Nucleus accumbens (tissue), 56 donors: ENCODE measurements at regions not wholly inside any gene's neighbourhood (a gene's known extent, or its start where the extent isn't known, plus 50 kb on each side); places are given as distances from the start of the nearest gene placed in this dataset.

Source experiments
- DNase-seq, 56 donors: peaks; one replicate each; lab custom pipeline; 2025; lab: John Stamatoyannopoulos, UW

DNA sequence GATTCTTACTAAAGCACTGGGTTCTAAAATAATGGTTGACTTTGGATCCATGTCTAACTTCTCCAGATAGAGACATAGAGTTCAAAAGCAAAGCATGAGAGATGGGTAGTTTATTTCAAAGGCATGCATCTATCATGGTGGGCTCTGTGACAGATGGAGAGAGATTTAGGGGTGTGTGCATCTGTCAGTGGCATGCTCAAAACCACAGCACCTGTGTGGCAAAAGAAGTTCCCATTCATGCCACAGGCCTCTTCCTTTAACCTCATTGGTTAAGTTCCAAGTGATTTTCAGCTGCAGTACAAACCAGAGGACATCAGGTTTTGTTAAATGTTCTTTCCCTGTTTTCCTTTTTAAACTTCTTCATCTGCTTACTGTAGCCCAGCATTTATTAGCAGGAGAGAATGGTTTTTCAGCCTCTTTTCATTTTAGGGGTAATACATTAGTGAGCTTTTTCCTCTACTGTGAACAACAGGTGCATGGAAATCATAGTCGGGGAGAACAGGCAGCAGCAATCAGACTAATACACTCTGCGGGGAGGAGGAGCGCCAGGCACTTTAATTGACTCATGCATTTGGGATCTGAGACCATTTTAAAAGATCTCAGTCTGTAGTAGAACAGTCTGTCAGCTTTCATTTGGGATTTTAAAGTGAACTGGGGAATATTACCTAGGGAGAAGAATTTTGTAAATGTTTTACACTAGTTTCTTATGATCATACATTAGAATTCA lies 52.4 kb upstream of the UPP2 start:
- DNase-seq: no peak

DNA sequence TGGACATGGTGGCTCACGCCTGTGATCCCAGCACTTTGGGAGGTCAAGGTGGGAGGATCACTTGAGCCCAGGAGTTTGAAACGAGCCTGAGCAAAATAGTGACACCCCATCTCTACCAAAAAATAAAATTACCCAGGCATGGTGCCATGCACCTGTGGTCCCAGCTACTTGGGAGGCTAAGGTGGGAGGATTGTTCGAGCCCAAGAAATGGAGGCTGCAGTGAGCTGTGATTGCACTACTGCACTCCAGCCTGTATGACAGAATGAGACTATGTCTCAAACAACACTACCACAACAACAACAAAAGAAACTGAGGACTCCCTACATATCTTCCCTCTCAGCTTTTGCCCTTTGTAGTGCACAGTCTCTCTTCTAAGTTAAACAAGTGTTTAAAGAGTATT lies 53.3 kb upstream of the UPP2 start:
- no peak for DNase-seq

DNA sequence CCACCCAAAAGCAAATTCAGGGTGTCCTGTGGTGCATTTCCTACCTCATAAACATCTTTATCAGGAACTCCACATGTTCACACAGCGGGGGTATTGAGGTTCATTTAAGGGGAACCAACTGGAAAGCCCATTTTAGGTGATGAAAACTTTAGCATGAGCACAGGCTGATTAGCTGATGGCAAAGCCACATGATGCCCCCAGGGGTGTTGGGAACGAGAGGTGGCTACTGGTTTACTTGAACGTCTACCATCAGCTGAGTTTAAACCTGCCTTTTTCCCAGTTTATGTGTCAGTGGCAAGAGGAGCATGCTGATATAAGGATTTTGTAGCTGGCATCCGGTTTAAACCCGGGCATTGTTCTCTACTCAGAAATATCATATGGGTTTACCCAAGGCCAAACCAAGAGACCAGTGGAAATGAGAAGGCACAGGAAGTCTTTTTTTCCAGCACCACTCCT lies 54.5 kb upstream of the UPP2 start:
- DNase-seq: no peak

DNA sequence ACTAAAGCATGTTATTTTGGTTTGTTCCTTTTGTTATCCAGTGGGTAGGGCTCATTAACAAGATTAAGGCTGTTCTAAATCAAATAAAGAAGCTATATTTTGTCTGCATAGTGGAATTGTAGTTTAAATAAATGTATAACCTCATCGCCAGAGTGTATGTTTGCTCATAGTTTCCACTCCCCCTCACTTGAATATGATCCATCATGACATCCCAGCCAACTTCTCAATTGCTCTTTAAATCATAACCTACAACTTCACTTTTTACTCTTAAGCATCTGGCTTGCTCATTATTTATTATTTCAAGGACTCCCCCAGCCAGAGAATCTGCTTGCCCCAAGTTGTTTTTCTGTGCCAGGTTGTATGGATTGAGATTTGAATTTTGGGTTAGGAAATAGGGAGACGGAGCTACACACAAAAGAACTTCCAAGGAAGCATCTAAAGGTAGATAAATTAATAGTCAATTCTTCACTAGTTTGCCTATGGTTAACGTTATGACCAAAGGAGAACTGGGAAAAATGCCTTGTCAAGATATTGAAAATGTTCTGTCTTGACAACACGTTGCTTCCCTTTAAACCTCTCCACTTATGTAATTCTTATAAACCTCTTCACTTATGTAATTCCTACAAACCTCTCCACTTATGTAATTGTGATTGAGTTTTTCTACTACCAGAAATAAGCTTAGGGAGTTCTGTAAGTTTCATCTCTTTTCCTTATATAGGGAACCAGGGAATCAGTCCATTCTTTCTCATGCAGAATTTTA lies 55.4 kb upstream of the UPP2 start:
- DNase-seq: no peak

DNA sequence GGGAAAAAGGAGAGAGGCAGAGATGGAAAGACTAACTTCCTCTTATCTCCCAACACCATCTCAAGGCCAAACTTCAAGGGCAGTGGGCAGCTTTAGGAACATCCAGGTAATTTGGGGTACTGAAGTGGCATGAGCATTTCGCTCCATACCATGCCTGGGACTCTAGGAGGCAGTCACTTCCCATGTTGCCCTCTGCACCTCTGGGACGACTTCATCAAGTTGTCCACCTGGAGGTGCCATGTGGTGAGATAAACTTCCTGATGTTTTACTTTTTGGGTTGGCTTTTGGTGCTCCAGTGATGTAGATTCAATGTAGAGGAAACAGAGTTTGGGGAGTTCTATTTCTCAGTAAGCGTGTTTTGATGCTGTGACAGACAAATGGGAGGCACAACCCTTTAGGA lies 56.3 kb upstream of the UPP2 start:
- no peak for DNase-seq

DNA sequence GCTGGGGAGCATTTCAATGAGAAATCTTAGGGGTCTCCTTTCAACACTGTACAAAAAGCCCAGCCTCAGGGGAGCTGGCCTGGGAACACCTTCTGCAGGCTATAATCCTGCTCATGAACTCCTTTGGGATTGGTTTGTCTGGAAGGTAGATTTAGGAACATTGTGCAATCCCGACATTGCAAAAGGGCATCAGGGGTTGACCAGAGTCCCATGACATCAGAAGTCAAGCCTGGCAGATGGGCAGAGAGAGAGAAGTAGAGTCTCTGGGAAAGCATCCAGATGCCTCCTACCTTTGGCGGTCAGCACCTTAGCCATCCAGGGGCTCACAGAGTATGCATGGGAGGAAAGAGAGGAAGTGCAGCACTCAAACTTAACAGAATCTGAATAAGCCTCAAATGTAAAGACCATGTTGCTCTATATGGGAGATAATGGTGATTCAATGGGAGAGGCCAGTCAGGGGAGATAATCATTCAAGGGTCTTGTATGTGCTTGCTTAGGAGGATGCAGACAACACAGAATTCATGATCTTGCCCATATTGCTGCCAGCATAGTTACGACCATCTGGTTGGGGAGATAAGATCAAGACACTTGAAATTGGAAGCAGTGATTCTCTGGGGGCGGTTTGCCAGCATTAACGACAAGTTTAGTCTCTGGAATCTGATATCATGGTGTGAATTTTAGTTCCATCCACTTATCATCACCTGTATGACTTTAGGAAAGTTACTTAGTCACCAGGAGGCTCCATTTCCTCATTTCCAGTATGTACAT lies 58.3 kb upstream of the UPP2 start:
- DNase-seq: no peak

DNA sequence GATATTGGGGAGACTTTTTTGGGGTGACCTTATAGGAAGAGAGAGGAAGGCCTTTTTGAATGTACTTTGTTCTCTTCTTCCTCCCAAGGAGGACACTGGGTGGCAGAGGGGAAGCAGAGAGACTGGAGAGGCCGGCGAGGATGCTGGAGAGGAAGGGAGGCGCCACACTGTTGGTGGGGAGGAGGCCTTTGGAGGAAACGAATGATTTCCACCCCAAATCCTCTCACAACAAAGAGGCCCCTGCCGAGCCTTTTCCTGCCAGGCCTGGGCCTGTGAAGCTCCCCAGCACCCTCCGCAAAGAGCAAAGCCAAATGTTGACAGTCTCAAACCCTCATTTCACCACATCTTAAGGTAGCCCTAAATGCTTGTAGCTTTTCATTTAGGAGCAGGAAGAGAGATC lies 59.0 kb upstream of the UPP2 start:
- DNase-seq: no peak

DNA sequence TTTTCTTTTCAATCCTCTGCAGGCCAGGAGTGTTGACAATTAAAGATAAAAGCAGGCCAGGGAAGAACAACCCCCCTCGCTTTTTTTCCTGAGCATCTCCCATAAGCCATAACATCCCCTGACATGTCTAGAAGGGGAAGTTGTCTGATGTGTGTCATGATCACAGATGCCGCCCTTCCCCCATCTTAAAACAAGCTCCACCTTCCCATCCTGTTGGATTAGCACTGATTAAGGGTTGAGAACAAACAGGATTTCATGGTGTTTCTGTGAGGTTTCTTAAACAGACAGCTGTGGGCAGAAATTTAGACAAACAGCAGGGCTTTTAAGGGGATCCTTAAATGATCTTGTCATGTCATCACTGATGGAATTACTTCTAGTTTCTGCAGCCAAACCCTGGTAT lies 59.4 kb upstream of the UPP2 start:
- no peak for DNase-seq

DNA sequence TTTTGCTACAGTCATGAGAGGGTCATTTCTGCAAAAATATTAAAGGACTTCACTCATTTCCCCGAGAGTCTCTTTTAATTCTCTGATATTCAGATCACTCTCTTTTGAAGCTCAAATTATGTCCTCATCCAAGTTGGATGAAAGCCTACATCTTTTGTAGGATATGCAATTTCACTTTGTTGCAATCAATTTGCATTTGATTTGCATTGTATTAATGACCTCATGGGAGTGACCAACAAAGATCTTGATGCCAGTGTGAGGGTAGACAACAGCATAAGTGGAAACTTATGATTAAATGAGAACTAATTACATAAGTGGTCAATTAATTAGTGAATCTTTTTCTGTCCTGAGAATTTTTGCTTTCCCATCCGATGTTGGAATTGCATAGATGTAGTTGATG lies 60.3 kb upstream of the UPP2 start:
- DNase-seq: no peak

DNA sequence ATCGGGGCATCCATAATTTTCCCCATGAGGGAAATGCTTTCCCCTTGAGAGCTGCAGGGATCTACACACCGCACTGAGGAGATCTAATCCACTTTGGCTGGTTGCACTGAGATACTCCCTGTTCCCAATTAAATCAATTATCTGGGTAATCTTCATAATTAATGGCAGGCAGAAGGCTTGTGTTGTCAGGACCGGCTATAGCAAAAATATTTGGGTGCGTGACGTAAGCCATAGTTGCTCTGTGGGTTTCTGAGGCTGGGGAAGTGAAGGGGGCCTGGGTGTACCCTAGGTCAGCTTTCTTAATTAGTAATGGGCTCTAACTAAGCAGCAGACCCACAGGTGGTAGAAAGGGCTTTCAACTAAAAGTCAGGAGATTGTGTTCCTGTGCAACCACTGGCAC lies 62.8 kb upstream of the UPP2 start:
- no peak for DNase-seq

DNA sequence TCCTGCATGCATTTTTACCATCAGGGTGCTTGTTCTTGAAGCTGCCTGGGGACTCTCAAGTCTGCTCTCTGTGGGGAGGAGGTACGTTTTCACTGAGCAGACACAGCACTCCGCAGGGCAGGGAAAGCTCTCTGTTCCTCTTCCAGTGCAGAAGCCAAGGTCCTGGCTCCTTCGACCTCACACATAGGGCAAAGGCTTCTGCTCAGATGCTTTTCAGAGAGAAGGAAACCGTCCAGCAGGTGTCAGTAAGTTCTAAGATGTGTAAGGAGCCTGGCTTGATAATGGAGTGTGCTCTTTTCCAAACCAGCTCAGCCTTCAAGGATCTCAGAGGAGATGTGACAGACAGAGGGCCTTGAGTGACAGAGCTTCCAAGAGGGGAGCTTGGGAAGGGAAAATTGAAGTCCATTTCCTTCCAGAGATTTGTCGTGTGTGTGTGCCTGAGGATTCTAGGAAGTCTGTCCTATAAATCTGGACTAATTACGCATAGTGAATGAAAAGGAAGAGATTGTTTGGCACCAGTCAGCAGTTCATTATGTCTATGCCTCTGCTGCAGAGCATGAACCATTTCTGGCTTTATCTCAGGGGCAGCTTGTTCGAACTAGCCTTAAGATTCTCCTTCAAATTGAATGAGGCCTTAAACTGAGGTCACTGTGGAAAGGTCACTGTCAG lies 67.3 kb upstream of the UPP2 start:
- peak in 10 of 56 donors; percentile 2 to 37 (median 14) for DNase-seq

DNA sequence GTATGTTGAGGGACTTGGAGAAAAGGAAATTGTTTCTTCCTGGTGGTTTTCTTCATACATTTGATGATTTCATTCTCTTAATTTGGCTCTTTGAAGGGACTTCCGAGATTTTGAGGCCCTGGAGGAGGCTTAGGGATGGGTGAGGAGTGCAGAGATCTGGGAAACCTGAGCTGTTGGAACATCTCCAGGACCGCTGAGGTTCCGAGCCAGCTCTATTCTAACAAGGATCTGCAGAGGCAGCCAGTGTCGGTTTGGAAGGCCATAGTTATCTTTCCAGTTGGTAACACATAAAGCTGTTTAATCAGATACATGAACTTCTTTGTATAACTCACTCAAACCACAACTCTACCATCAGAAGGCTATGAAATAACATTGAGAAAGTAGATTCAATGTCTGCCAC lies 70.3 kb upstream of the UPP2 start:
- no peak for DNase-seq

DNA sequence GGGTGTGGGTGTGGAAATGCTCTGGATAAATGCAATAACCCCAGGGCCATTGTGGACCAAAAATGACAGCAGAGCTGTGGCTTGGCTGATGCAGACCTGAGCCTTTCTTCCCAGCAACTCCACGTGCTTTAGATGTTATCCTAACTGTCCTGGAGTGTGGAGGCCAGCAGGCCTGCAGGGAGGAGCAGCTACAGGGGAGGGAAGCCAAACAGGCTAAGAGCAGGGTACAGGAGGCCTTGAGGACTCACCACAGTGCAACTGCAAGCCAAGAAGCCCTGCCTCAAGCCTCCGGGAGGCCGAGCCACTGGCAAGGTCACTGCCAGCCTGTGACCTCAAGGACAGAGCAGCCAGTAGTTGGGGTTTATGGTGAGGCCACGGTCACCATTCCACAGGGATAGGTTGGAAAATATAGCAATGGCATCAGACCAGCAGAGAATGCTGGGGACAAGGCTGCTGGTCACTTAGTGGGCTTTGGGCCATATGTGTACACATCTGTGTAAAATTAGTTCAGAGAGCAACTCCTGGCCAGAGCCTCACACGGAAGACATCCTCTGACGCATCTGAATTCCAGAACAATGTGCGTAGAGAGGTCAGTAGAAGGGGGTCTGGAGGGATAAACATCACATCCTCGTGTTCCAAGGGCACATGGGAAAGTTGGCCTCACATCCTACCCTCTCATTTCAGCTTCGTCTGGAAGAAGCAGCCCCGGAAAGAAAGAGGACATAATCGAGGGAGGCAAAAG lies 76.2 kb upstream of the UPP2 start:
- no peak for DNase-seq

DNA sequence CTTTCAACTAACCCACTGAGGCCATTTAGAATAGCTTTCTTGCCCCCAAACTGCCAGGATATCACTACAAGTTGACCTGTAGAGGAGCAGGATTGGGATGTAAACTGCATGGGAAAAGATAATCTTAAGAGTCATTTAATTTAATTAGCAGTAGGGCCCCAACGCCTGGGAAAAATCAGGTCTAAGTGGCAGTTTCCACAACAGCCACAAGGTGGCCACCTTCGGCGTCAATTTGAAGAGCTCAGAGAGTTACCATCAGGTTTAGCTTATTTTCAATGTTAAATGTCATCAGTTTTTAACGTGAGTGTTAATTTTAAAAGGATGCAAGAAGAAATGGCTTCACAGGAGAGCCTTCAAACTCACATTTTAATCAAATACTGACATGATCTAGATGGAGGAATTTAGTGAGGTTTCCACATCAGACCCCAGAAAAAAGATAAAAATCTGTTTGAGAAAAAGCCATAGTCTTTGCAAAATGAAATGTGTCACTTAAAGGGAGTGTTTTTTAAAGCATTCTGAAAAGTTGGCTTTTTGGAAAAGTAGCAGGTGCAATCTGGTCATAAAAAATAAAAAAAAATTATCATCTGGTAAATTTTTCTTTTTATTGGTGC lies 77.3 kb upstream of the UPP2 start:
- peak in 25 of 56 donors; percentile 4 to 68 (median 25) for DNase-seq

DNA sequence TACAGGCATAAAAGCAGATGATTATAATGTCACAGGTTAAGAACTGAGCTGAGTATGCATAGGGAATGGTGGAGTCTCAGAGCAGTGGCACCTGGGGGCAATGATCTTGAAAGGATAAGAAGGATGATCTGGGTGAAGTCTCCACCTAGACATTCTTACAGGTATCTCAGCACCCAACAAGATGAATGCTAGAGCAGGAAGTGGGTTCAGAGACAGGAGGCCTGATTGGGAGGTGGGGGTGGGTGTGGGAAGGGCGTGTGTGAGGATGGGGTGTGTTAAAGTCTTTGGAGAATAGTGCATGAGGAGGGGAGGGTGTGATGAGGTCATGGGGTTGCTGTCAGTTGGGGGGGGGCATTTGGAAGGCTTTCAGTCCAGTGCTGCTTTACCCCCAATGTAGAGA lies 78.8 kb upstream of the UPP2 start:
- DNase-seq: no peak

DNA sequence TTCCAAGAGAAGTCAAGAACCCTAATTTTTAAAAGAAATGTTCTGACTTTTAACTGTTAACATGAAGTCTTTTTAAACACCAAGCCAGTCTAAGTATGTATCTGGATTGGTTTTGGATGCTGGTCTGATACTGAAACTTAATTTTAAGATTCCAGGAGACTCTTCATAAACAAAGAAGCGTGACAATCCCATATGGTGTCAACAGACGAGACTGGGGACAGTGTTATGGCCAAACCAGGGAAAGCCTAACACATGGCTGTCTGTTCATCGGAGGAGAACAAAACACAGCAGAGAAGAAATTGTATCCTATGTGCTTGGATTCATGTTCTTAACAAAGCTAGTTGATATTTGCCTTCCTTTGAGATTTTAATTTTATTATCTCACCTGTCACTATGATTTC lies 80.5 kb upstream of the UPP2 start:
- DNase-seq: no peak

DNA sequence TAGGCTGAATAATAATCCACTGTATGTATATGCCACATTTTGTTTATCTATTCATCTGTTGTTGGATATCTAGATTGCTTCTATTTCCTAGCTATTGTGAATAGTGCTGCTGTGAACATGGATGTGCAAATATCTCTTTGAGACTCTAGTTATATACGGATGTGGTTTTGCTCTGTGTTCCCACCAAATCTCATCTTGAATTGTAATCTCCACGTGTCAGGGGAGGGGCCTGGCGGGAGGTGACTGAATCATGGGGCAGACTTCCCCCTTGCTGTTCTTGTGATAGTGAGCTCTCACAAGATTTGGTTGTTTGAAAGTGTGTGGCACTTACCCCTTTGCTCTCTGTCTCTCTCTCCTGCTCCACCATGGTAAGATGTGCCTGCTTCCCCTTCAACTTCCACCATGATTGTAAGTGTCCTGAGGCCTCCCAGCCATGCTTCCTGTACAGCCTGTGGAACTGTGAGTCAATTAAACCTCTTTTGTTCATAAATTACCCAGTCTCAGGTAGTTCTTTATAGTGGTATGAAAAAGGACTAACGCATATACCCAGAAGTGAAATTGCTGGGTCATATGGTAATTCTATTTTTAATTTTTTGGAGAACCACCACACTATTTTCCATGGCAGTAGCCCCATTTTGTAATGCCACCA lies 86.1 kb upstream of the UPP2 start:
- no peak for DNase-seq

DNA sequence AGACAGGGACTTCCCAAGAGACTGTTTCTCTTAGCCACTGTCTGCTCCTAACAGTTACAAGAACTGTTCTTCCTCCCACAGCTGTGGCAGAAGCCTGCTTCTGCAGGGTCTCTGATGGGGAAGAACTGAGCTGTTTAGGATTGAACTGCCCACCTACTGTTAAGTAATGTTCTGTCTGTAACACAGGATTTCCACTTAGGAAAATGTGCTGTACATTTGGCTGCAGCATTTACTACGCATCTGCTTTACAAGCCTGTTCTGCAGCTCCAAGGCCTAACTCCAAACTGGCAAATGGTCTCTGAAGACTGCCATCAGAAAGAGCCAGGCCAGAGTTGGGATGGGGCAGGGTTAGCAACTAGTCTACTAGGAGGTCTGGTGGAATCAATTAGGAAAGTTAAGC lies 87.8 kb upstream of the UPP2 start:
- no peak for DNase-seq

DNA sequence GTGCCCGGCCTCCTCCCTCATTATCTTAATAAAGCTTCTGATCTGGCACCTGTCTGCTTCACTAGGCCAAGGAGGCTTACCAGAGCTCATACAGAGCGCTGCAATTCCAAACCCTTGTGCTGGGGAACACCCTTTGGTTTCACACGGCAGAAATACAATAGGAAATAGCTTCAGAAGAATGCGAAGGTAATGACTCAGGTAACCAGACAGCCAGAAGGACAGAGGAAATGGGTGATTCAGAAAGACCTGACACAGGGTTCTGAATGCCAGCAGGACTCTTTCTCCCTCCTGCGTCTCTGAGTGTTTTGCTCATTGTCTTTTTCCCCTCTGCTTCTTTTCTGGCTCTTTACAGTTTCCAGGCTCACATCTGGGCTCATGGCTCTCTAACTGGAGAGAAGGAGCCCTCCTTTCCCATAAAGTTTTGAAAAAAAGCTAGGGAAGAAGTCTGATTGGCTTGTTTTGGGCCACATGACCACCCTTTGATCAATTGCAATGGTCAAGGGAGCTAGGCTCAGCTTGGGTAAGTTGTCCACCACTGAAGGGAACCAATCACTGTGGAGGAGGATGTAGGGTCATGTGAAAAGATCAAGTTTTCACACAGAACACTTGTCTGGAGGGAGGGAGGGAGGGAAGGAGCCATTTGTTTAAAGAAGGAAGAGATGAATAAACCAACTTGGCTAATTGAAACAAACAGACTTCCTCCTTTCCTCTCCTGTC lies 90.5 kb upstream of the UPP2 start:
- no peak for DNase-seq
